IMR-90 (cell line): ENCODE measurements at regions not wholly inside any gene's neighbourhood (a gene's known extent, or its start where the extent isn't known, plus 50 kb on each side); places are given as distances from the start of the nearest gene placed in this dataset.

Source experiments
- ATAC-seq: fragments of 200-7000 bp; cut with Tn5 transposase; 2 replicates; pipeline ENCODE4 v1.9.1; 2020; ENCODE audit warnings: low read depth, mild to moderate bottlenecking, moderate library complexity
- BruUV-seq: library from RNA; stranded (reverse); fragments of 400-500 nt; replicated peaks from 2 replicates; lab custom pipeline; 2021; lab: Mats Ljungman, UMichigan
- CTCF ChIA-PET: fragments of 300-600 bp; formaldehyde crosslinking; extraction: SDS; loops from one replicate; lab custom pipeline; 2021; ENCODE audit warnings: antibody characterized with exemption; lab: Yijun Ruan, JAX
- POLR2A ChIA-PET: fragments of 300-600 bp; sonication (Branson Sonifier 250); formaldehyde crosslinking; loops from one replicate; lab custom pipeline; 2022; ENCODE audit warnings: antibody characterized with exemption; ENCODE audit not compliant: unreplicated experiment; lab: Charles Lee
- DNase-seq: peaks from one replicate; pipeline ENCODE4 v3.0.0; 2013
- H2AFZ ChIP-seq: replicated peaks from 2 replicates; pipeline ENCODE3; 2013; ENCODE audit warnings: low read length, mild to moderate bottlenecking; ENCODE audit not compliant: poor library complexity
- H2AK5ac ChIP-seq: 2 replicates; pipeline ENCODE4 v1.6.1; 2013; ENCODE audit warnings: low read depth, low read length, inconsistent platforms
- H2AK9ac ChIP-seq: replicated peaks from 2 replicates; pipeline ENCODE3; 2013; ENCODE audit warnings: mild to moderate bottlenecking, low read depth, low read length, moderate library complexity; ENCODE audit not compliant: poor library complexity
- H2BK120ac ChIP-seq: 2 replicates; pipeline ENCODE4 v1.6.1; 2013; ENCODE audit warnings: low read depth, low read length, inconsistent platforms
- H2BK15ac ChIP-seq: 3 replicates; pipeline ENCODE4 v1.6.1; 2013; ENCODE audit warnings: low read depth, low read length, inconsistent platforms
- H2BK20ac ChIP-seq: 2 replicates; pipeline ENCODE4 v1.6.1; 2013; ENCODE audit warnings: low read depth, mild to moderate bottlenecking, inconsistent platforms, low read length, moderate library complexity
- H2BK5ac ChIP-seq: 2 replicates; pipeline ENCODE4 v1.6.1; 2013; ENCODE audit warnings: mild to moderate bottlenecking, low read depth, low read length, inconsistent platforms; ENCODE audit not compliant: poor library complexity, severe bottlenecking
- H3K14ac ChIP-seq: replicated peaks from 2 replicates; pipeline ENCODE4 v1.6.1; 2013; ENCODE audit warnings: low read depth, low read length, inconsistent platforms
- H3K18ac ChIP-seq: 2 replicates; pipeline ENCODE4 v1.6.1; 2013; ENCODE audit warnings: low read depth, low read length, control low read depth
- H3K23ac ChIP-seq: 2 replicates; pipeline ENCODE4 v1.6.1; 2013; ENCODE audit warnings: low read depth, low read length, inconsistent platforms
- H3K27ac ChIP-seq: 2 replicates; pipeline ENCODE4 v1.5.1; 2013; ENCODE audit warnings: mild to moderate bottlenecking, control low read depth, low read length; ENCODE audit not compliant: insufficient read depth
- H3K27me3 ChIP-seq: 2 replicates; pipeline ENCODE4 v1.6.1; 2013; ENCODE audit warnings: low read length; ENCODE audit not compliant: control insufficient read depth, insufficient read depth
- H3K36me3 ChIP-seq: 2 replicates; pipeline ENCODE4 v1.6.1; 2013; ENCODE audit warnings: low read length, mixed read lengths; ENCODE audit not compliant: control insufficient read depth, insufficient read depth
- H3K4ac ChIP-seq: 2 replicates; pipeline ENCODE4 v1.6.1; 2013; ENCODE audit warnings: low read depth, low read length, inconsistent platforms
- H3K4me1 ChIP-seq: 2 replicates; pipeline ENCODE4 v1.6.1; 2013; ENCODE audit warnings: low read length, mixed read lengths; ENCODE audit not compliant: control insufficient read depth, insufficient read depth
- H3K4me2 ChIP-seq: 2 replicates; pipeline ENCODE4 v1.6.1; 2013; ENCODE audit warnings: low read depth, mild to moderate bottlenecking, control low read depth, low read length, moderate library complexity
- H3K4me3 ChIP-seq: 2 replicates; pipeline ENCODE4 v1.5.1; 2013; ENCODE audit warnings: low read depth, mild to moderate bottlenecking, control low read depth, low read length, moderate library complexity; ENCODE audit not compliant: insufficient read depth
- H3K56ac ChIP-seq: 2 replicates; pipeline ENCODE4 v1.6.1; 2013; ENCODE audit warnings: low read length, inconsistent platforms; ENCODE audit not compliant: insufficient read depth; ENCODE audit errors: extremely low read depth
- H3K79me1 ChIP-seq, 2 experiments: 2 replicates each; pipeline ENCODE4 v1.6.1; 2013; ENCODE audit warnings: low read length in 2 of 2, inconsistent platforms in 1 of 2, low read depth in 1 of 2
- H3K9ac ChIP-seq: 2 replicates; pipeline ENCODE4 v1.6.1; 2013; ENCODE audit warnings: low read depth, low read length, control low read depth
- H3K9me1 ChIP-seq: 2 replicates; pipeline ENCODE4 v1.6.1; 2013; ENCODE audit warnings: low read length, inconsistent platforms; ENCODE audit not compliant: insufficient read depth
- H3K9me3 ChIP-seq: 2 replicates; pipeline ENCODE4 v1.6.1; 2013; ENCODE audit warnings: low read length; ENCODE audit not compliant: control insufficient read depth, insufficient read depth
- H4K20me1 ChIP-seq: 2 replicates; pipeline ENCODE4 v1.6.1; 2013; ENCODE audit warnings: low read length, inconsistent platforms; ENCODE audit not compliant: insufficient read depth
- H4K5ac ChIP-seq: 2 replicates; pipeline ENCODE4 v1.6.1; 2013; ENCODE audit warnings: mild to moderate bottlenecking, low read depth, low read length, control low read depth
- H4K8ac ChIP-seq, 2 experiments: 2 replicates each; pipeline ENCODE4 v1.6.1; 2013; ENCODE audit warnings: low read depth in 2 of 2, low read length in 2 of 2, control low read depth in 1 of 2, inconsistent platforms in 1 of 2
- H4K91ac ChIP-seq: 2 replicates; pipeline ENCODE4 v1.6.1; 2013; ENCODE audit warnings: low read depth, low read length, inconsistent platforms; ENCODE audit not compliant: insufficient read depth
- BHLHE40 ChIP-seq: fragments of 150-350 bp; IDR thresholded peaks from 2 replicates; pipeline ENCODE4 v1.6.1; 2016; ENCODE audit warnings: mild to moderate bottlenecking, low read depth, low read length
- CEBPB ChIP-seq: IDR thresholded peaks from 2 replicates; pipeline ENCODE4 v1.6.1; 2012; ENCODE audit warnings: low read depth, low read length, improper control_type of control experiment
- CHD1 ChIP-seq: IDR thresholded peaks from 2 replicates; pipeline ENCODE4 v1.6.1; 2012; ENCODE audit warnings: low read depth, low read length, improper control_type of control experiment
- ELK1 ChIP-seq: fragments of 150-350 bp; IDR thresholded peaks from 2 replicates; pipeline ENCODE4 v1.6.1; 2016; ENCODE audit warnings: low read depth, mild to moderate bottlenecking, low read length, moderate library complexity, borderline replicate concordance
- MAFK ChIP-seq: IDR thresholded peaks from 2 replicates; pipeline ENCODE4 v1.6.1; 2012; ENCODE audit warnings: low read depth, low read length, improper control_type of control experiment
- MAZ ChIP-seq: IDR thresholded peaks from 2 replicates; pipeline ENCODE4 v1.6.1; 2012; ENCODE audit warnings: low read depth, mild to moderate bottlenecking, low read length, improper control_type of control experiment, moderate library complexity, borderline replicate concordance
- MXI1 ChIP-seq: IDR thresholded peaks from 2 replicates; pipeline ENCODE4 v1.6.1; 2012; ENCODE audit warnings: low read depth, mild to moderate bottlenecking, low read length, moderate library complexity, borderline replicate concordance
- NFE2L2 ChIP-seq: fragments of 150-350 bp; IDR thresholded peaks from 2 replicates; pipeline ENCODE4 v1.6.1; 2016; ENCODE audit warnings: low read depth, mild to moderate bottlenecking, low read length
- POLR2A ChIP-seq: IDR thresholded peaks from 2 replicates; pipeline ENCODE4 v1.6.1; 2012; ENCODE audit warnings: mild to moderate bottlenecking, low read depth, low read length
- RAD21 ChIP-seq: IDR thresholded peaks from 2 replicates; pipeline ENCODE4 v1.6.1; 2012; ENCODE audit warnings: low read length, improper control_type of control experiment
- RCOR1 ChIP-seq: IDR thresholded peaks from 2 replicates; pipeline ENCODE4 v1.6.1; 2012; ENCODE audit warnings: mild to moderate bottlenecking, low read length, improper control_type of control experiment; ENCODE audit not compliant: insufficient replicate concordance
- RFX5 ChIP-seq: IDR thresholded peaks from 2 replicates; pipeline ENCODE4 v1.8.0; 2012; ENCODE audit warnings: low read depth, mild to moderate bottlenecking, low read length, moderate library complexity
- SMC3 ChIP-seq: fragments of 150-350 bp; IDR thresholded peaks from 2 replicates; pipeline ENCODE4 v1.6.1; 2016; ENCODE audit warnings: low read depth, mild to moderate bottlenecking, antibody characterized with exemption, low read length, moderate library complexity
- USF2 ChIP-seq: fragments of 150-350 bp; IDR thresholded peaks from 2 replicates; pipeline ENCODE4 v1.6.1; 2017; ENCODE audit warnings: mild to moderate bottlenecking, antibody characterized with exemption, low read length, low read depth
- WGBS, 2 experiments: methylation state at CpG; one replicate each; pipeline versions ENCODE4 v1.1.5 to v1.1.7; 2013; ENCODE audit warnings: missing lambda C conversion rate in 2 of 2; ENCODE audit not compliant: insufficient read length in 1 of 2; ENCODE audit errors: extremely low coverage in 2 of 2; 5-methylcytosine and 5-hydroxymethylcytosine counted together
- dilution Hi-C: fragments of 300-500 bp; cut with HindIII; formaldehyde crosslinking; loops from one replicate; pipeline ENCODE4 v1.14.3; 2018; ENCODE audit warnings: low sequenced_read_pairs; ENCODE audit not compliant: unreplicated experiment
- in situ Hi-C: fragments of 300-500 bp; cut with MboI; formaldehyde crosslinking; loops from 3 replicates; pipeline ENCODE4 v1.14.3; 2019; ENCODE audit warnings: low sequenced_read_pairs, inconsistent platforms, mixed read lengths
- intact Hi-C: fragments of 100-400 bp; cut with micrococcal nuclease; formaldehyde crosslinking; loops from 2 replicates; pipeline ENCODE4 v1.10.0; 2022
- TF ChIP-seq, protein P1 (sequence below): conservative IDR thresholded peaks from 2 replicates; pipeline ENCODE4 v1.5.1; 2012; ENCODE audit warnings: mild to moderate bottlenecking, low read depth, low read length, improper control_type of control experiment

DNA sequence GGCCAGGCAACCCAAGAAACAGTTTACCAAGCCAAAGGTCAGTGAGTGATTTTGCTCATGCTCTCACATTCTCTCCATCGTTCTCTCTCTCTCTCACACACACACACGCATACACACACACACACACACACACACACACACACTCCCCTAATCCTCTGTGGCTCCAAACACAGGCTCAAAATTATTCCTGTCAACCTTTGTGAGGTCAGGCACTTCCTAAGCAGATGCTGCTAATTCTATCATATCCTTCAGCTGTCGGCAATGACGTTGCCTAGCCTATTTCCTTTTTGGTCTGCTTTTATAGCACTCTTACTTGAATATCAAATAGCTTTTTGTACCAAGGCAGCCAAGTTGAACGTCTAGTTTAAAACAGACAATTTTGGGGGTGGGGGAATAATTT is 98.9 kb upstream of the EGLN3 start:
- no peak overlapping the region for H3K9ac ChIP-seq
- in situ Hi-C loops = no loop called here
- no peak overlapping the region for H2BK5ac ChIP-seq
- no peaks in the 10 kb centered on the region for H4K20me1 ChIP-seq
- no peak overlapping the region for H3K23ac ChIP-seq
- H3K56ac ChIP-seq = no peak overlapping the region
- H3K9me3 ChIP-seq = no peaks in the 10 kb centered on the region
- 33% methylated on average over 2 of the region's 5 CpGs; no CpG with 5 or more reads in 1 of the 2 experiments for WGBS, 2 experiments
- ChIA-PET CTCF (interaction anchor here (0.9 kb wide), 1 partner anchor 30 kb away, joined by 4 read pairs; no protein-coding TSS in a partner anchor), POLR2A (no interaction called here)
- H4K8ac ChIP-seq = no peak overlapping the region
- TF ChIP-seq SMC3 = no peak
- TF ChIP-seq NFE2L2 = no peak
- TF ChIP-seq USF2 = no peak
- no peak for TF ChIP-seq MAZ
- TF ChIP-seq, protein P1, sequence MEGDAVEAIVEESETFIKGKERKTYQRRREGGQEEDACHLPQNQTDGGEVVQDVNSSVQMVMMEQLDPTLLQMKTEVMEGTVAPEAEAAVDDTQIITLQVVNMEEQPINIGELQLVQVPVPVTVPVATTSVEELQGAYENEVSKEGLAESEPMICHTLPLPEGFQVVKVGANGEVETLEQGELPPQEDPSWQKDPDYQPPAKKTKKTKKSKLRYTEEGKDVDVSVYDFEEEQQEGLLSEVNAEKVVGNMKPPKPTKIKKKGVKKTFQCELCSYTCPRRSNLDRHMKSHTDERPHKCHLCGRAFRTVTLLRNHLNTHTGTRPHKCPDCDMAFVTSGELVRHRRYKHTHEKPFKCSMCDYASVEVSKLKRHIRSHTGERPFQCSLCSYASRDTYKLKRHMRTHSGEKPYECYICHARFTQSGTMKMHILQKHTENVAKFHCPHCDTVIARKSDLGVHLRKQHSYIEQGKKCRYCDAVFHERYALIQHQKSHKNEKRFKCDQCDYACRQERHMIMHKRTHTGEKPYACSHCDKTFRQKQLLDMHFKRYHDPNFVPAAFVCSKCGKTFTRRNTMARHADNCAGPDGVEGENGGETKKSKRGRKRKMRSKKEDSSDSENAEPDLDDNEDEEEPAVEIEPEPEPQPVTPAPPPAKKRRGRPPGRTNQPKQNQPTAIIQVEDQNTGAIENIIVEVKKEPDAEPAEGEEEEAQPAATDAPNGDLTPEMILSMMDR = no peak
- TF ChIP-seq ELK1 = no peak
- no peak for TF ChIP-seq MXI1
- no peak for TF ChIP-seq BHLHE40
- no peak for TF ChIP-seq CEBPB
- TF ChIP-seq MAFK = no peak
- TF ChIP-seq RFX5 = no peak
- no peak for TF ChIP-seq CHD1
- no peak for TF ChIP-seq RCOR1
- no peak for TF ChIP-seq RAD21
- TF ChIP-seq POLR2A = no peak
- no peak overlapping the region for H3K27ac ChIP-seq
- DNase-seq = no peak
- no peak overlapping the region for H4K91ac ChIP-seq
- no peak overlapping the region for H2BK15ac ChIP-seq
- no peaks in the 10 kb centered on the region for H3K36me3 ChIP-seq
- H2AK9ac ChIP-seq = no peak overlapping the region
- dilution Hi-C loops = no loop called here
- intact Hi-C loops = no loop called here
- no peak overlapping the region for H4K5ac ChIP-seq
- no peak overlapping the region for H3K18ac ChIP-seq
- no peak overlapping the region for H3K4me3 ChIP-seq
- H3K4me1 ChIP-seq = no peaks in the 10 kb centered on the region
- H2AFZ ChIP-seq = no peak overlapping the region
- no peak overlapping the region for H3K4ac ChIP-seq
- H2BK120ac ChIP-seq = no peak overlapping the region
- no peaks in the 10 kb centered on the region; the same call in 1 of the 2 replicates for H3K27me3 ChIP-seq
- H3K14ac ChIP-seq = no peak overlapping the region
- H3K79me1 ChIP-seq = no peaks in the 10 kb centered on the region
- no peak overlapping the region for H3K4me2 ChIP-seq
- no peak overlapping the region for H2AK5ac ChIP-seq
- no peak for ATAC-seq
- no peaks in the 10 kb centered on the region for H3K9me1 ChIP-seq
- no peak overlapping the region for H2BK20ac ChIP-seq
- BruUV-seq = no TSS peak
